Thyroid gland (tissue), 4 donors: ENCODE measurements at regions not wholly inside any gene's neighbourhood (a gene's known extent, or its start where the extent isn't known, plus 50 kb on each side); places are given as distances from the start of the nearest gene placed in this dataset.

Experiments used
- POLR2A ChIP-seq, 2 donors: fragments of 450-650 bp; IDR thresholded peaks; one replicate each; pipeline ENCODE4 v1.6.1; 2017; ENCODE audit warnings: antibody characterized with exemption in 2 of 2, mild to moderate bottlenecking in 2 of 2, moderate library complexity in 1 of 2
- TF ChIP-seq, protein P1 (sequence below), 6 experiments: fragments of 200-600 bp in 3 of 6; fragments of 450-650 bp in 3 of 6; sonication (generic) in 3 of 6; IDR thresholded peaks; one replicate each; pipeline ENCODE4 v1.5.1; 2016 to 2019; ENCODE audit warnings: antibody characterized with exemption in 6 of 6, mild to moderate bottlenecking in 2 of 6, inconsistent platforms in 1 of 6, moderate library complexity in 1 of 6

DNA sequence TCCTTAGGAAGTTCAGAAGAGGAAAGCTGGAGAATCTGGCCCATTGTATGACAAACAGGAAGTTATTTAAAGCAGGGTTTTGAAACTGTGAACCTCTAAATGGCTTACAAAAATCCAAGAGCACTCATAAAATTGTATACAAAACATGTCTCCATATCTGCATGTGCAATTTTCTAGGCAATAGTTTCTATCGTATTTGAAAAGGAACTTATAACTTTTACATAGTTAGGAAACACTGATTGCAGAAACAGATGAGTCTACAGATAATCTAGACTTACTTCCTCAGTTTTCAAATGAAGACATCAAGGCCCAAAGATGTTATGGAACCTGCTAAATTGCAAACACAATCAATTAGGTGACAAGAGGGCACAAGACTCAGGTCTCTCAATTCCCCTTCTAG, 53.3 kb upstream of the ETV6 start:
- TF ChIP-seq, protein P1, sequence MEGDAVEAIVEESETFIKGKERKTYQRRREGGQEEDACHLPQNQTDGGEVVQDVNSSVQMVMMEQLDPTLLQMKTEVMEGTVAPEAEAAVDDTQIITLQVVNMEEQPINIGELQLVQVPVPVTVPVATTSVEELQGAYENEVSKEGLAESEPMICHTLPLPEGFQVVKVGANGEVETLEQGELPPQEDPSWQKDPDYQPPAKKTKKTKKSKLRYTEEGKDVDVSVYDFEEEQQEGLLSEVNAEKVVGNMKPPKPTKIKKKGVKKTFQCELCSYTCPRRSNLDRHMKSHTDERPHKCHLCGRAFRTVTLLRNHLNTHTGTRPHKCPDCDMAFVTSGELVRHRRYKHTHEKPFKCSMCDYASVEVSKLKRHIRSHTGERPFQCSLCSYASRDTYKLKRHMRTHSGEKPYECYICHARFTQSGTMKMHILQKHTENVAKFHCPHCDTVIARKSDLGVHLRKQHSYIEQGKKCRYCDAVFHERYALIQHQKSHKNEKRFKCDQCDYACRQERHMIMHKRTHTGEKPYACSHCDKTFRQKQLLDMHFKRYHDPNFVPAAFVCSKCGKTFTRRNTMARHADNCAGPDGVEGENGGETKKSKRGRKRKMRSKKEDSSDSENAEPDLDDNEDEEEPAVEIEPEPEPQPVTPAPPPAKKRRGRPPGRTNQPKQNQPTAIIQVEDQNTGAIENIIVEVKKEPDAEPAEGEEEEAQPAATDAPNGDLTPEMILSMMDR (IDR thresholded peaks at IDR 0.05), result no peak
- no peak for TF ChIP-seq POLR2A (IDR thresholded peaks at IDR 0.05)
